ENCODE measurements at regions not wholly inside any gene's neighbourhood (a gene's known extent, or its start where the extent isn't known, plus 50 kb on each side); places are given as distances from the start of the nearest gene placed in this dataset.

GRCh38 chr15:26177816-26178215 lies 314.7 kb upstream of the ATP10A start:
- no peak overlapping the region for H3K4me3 ChIP-seq (ENCODE audit: low read length)
- peak overlapping the region; percentile 97 for H3K27ac ChIP-seq (ENCODE audit: low read length)
- H3K36me3 ChIP-seq (ENCODE audit: insufficient read depth, low read length) = no peaks in the 10 kb centered on the region
- H3K9me3 ChIP-seq (ENCODE audit: low read length) = no peaks in the 10 kb centered on the region
- H4K20me1 ChIP-seq (ENCODE audit: insufficient read depth) = no peaks in the 10 kb centered on the region
- no peaks in the 10 kb centered on the region for H3K27me3 ChIP-seq (ENCODE audit: insufficient read depth, low read depth, low read length)
- H3F3A ChIP-seq (ENCODE audit: insufficient read depth, low read length, poor library complexity, severe bottlenecking) = no peaks in the 10 kb centered on the region
- no peak overlapping the region for H3K4me2 ChIP-seq (ENCODE audit: low read length)
- TF ChIP-seq EP300 (conservative IDR thresholded peaks at IDR 0.05; ENCODE audit: poor library complexity, severe bottlenecking) = no peak
- TF ChIP-seq CTCF (IDR thresholded peaks at IDR 0.05; ENCODE audit: poor library complexity, severe bottlenecking) = no peak
- no peak for TF ChIP-seq SMC3 (conservative IDR thresholded peaks at IDR 0.05; ENCODE audit: poor library complexity)
- TF ChIP-seq RAD21 (conservative IDR thresholded peaks at IDR 0.05) = no peak
- TF ChIP-seq TAF1 (IDR thresholded peaks at IDR 0.05; ENCODE audit: low read depth) = no peak
- TF ChIP-seq MXI1 (conservative IDR thresholded peaks at IDR 0.05; ENCODE audit: poor library complexity, severe bottlenecking) = no peak
- TF ChIP-seq EZH2 (IDR thresholded peaks at IDR 0.05; ENCODE audit: borderline replicate concordance, insufficient read depth, low read length, poor library complexity, severe bottlenecking) = no peak
- no peak for TF ChIP-seq REST (IDR thresholded peaks at IDR 0.05; ENCODE audit: borderline replicate concordance)
- no peak for TF ChIP-seq POLR2AphosphoS5 (IDR thresholded peaks at IDR 0.05)
- no peak overlapping the region for H2AFZ ChIP-seq (ENCODE audit: low read depth, low read length)
- no peaks in the 10 kb centered on the region for H3K9me2 ChIP-seq (ENCODE audit: insufficient read depth, low read length)
- no peaks in the 10 kb centered on the region for H3K79me2 ChIP-seq (replicated peaks; ENCODE audit: insufficient read depth, low read length)
- peak overlapping the region; percentile 76 for H3K9ac ChIP-seq (ENCODE audit: low read length)

- Histone ChIP-seq H2AFZ (ENCODE audit: low read depth, low read length) (no peak overlapping the region), H3K79me2 (replicated peaks; ENCODE audit: insufficient read depth, low read length) (no peaks in the 10 kb centered on the region), H3K36me3 (ENCODE audit: insufficient read depth, low read length) (no peaks in the 10 kb centered on the region), H3K4me3 (ENCODE audit: low read length) (no peak overlapping the region), H3F3A (ENCODE audit: insufficient read depth, low read length, poor library complexity, severe bottlenecking) (no peaks in the 10 kb centered on the region), H3K27ac (ENCODE audit: low read length) (peak overlapping the region; percentile 97), H3K9me3 (ENCODE audit: low read length) (no peaks in the 10 kb centered on the region), H3K4me2 (ENCODE audit: low read length) (no peak overlapping the region), H4K20me1 (ENCODE audit: insufficient read depth) (no peaks in the 10 kb centered on the region), H3K27me3 (ENCODE audit: insufficient read depth, low read depth, low read length) (no peaks in the 10 kb centered on the region), H3K9me2 (ENCODE audit: insufficient read depth, low read length) (no peaks in the 10 kb centered on the region), H3K9ac (ENCODE audit: low read length) (no peak overlapping the region)
- no peak for TF ChIP-seq TAF1 (IDR thresholded peaks at IDR 0.05; ENCODE audit: low read depth)
- no peak for TF ChIP-seq RAD21 (conservative IDR thresholded peaks at IDR 0.05)
- TF ChIP-seq CTCF (IDR thresholded peaks at IDR 0.05; ENCODE audit: poor library complexity, severe bottlenecking) = no peak
- no peak for TF ChIP-seq EP300 (conservative IDR thresholded peaks at IDR 0.05; ENCODE audit: poor library complexity, severe bottlenecking)
- no peak for TF ChIP-seq SMC3 (conservative IDR thresholded peaks at IDR 0.05; ENCODE audit: poor library complexity)
- no peak for TF ChIP-seq MXI1 (conservative IDR thresholded peaks at IDR 0.05; ENCODE audit: poor library complexity, severe bottlenecking)
- no peak for TF ChIP-seq REST (IDR thresholded peaks at IDR 0.05; ENCODE audit: borderline replicate concordance)
- no peak for TF ChIP-seq EZH2 (IDR thresholded peaks at IDR 0.05; ENCODE audit: borderline replicate concordance, insufficient read depth, low read length, poor library complexity, severe bottlenecking)
- TF ChIP-seq POLR2AphosphoS5 (IDR thresholded peaks at IDR 0.05) = no peak
These were observed 313.7 kb upstream of the ATP10A start for GRCh38 chr15:26176831-26177230.

Measured in neural cell (in vitro differentiated cells).